NCI-H1092 treated with DMSO at 0.1 percent for 48 hours (cell line): ENCODE measurements at regions not wholly inside any gene's neighbourhood (a gene's known extent, or its start where the extent isn't known, plus 50 kb on each side); places are given as distances from the start of the nearest gene placed in this dataset.

Source experiments
- DNase-seq: peaks from one replicate; lab custom pipeline; 2025; lab: John Stamatoyannopoulos, UW

- no peak for DNase-seq
Observed at GRCh38 chr15:87805117-87805820, 451.3 kb downstream of the NTRK3 start.

GRCh38 chr15:87804451-87804850, 452.1 kb downstream of the NTRK3 start:
- no peak for DNase-seq

GRCh38 chr15:87799838-87800237, 456.7 kb downstream of the NTRK3 start:
- DNase-seq, result no peak

GRCh38 chr15:87799428-87799827, 457.1 kb downstream of the NTRK3 start:
- DNase-seq, result no peak

GRCh38 chr15:87793725-87794124, 462.8 kb downstream of the NTRK3 start:
- DNase-seq, result no peak

GRCh38 chr15:87792250-87793040, 464.1 kb downstream of the NTRK3 start:
- DNase-seq, result no peak

GRCh38 chr15:87781959-87782625, 474.4 kb downstream of the NTRK3 start:
- no peak for DNase-seq

- no peak for DNase-seq
Observed at GRCh38 chr15:87779746-87780145, 476.8 kb downstream of the NTRK3 start.

GRCh38 chr15:87778358-87778757, 478.2 kb downstream of the NTRK3 start:
- DNase-seq, result no peak

- no peak for DNase-seq
Observed at GRCh38 chr15:87777054-87777561, 479.4 kb downstream of the NTRK3 start.

- no peak for DNase-seq
Observed at GRCh38 chr15:87767516-87767915, 489.0 kb downstream of the NTRK3 start.

GRCh38 chr15:87764461-87765240, 491.9 kb downstream of the NTRK3 start:
- no peak for DNase-seq

- no peak for DNase-seq
Observed at GRCh38 chr15:87763837-87764236, 492.7 kb downstream of the NTRK3 start.

- no peak for DNase-seq
Observed at GRCh38 chr15:87761736-87762509, 494.6 kb downstream of the NTRK3 start.

- DNase-seq, result no peak
Observed at GRCh38 chr15:87760547-87761314, 495.8 kb downstream of the NTRK3 start.

- no peak for DNase-seq
Observed at GRCh38 chr15:87758794-87759418, 497.6 kb downstream of the NTRK3 start.

GRCh38 chr15:87757084-87757483, 499.5 kb downstream of the NTRK3 start:
- DNase-seq, result no peak

GRCh38 chr15:87756072-87756471, 500.5 kb downstream of the NTRK3 start:
- DNase-seq, result no peak

- peak; percentile 13 for DNase-seq
Observed at GRCh38 chr15:87755226-87755625, 501.3 kb downstream of the NTRK3 start.

- peak; percentile 10 for DNase-seq
Observed at GRCh38 chr15:87753539-87753938, 503.0 kb downstream of the NTRK3 start.
